ENCODE measurements at regions not wholly inside any gene's neighbourhood (a gene's known extent, or its start where the extent isn't known, plus 50 kb on each side); places are given as distances from the start of the nearest gene placed in this dataset.
"Not testable (repeated sequence)": the region's sequence is repeated elsewhere in the genome, so short reads cannot be mapped to it uniquely, and the experiment has no call there.

DNA sequence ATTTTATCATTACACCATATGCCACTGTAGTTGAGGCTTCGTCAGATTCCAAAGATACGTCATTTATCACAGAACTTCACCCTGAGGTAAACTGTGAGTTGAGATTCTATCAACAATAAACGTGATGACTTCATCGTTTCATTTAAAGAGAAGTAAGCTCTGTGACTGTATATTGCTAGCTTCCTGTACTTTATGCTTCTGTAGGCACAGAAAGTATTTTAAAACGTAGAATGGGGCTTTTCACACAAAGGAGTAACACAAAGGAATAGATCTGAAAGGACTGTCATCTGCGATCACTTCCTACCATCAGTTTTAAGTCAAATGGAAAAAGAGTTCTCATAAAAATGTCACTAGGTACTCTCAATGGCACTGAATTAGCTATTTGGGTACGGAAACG lies 234.4 kb upstream of the MCHR2 start:
- no peak for DNase-seq (ENCODE audit: low read depth)

DNA sequence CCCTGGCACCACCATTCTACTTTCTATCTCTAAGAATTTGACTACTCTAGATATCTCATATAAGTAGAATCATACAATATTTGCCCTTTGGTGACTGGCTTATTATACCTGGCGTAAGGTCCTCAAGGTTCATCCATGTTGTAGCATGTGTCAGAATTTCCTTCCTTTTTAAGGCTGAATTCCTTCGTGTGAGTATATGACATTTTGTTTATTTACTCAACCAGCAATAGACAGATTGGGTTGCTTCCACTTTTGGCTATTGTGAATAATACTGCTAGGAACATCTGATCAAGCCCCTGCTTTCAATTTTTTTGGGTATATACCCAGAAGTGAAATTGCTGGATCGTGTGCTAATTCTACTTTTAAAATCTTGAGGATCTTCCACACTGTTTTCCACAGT lies 232.8 kb upstream of the MCHR2 start:
- no peak for DNase-seq (ENCODE audit: low read depth)

- DNase-seq (ENCODE audit: low read depth): not testable (repeated sequence)
These were observed 229.9 kb upstream of the MCHR2 start for GRCh38 chr6:100223952-100224351.

DNA sequence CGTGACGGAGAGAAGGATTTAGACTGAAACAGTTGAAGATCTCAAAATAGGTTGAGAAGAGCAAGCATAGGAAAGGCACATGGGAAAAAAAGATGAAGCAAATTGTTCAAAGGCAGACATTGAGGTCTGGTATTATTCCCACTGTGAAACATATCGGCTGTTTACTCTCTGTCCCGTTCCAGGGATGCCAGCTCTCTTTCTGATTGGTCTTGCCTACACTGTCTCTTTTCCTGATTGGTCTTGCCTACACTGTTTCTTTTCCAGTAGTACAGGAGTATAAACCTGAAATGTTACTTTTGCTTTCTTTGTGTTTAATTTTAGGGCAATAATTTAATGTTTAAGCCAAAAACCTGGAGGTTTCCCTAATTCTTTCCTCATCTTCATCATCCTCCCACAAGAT lies 226.5 kb upstream of the MCHR2 start:
- DNase-seq (ENCODE audit: low read depth): no peak

- no peak for DNase-seq (ENCODE audit: low read depth)
These were observed 223.4 kb upstream of the MCHR2 start for GRCh38 chr6:100217225-100218012.

GRCh38 chr6:100216760-100217159 lies 222.7 kb upstream of the MCHR2 start:
- no peak for DNase-seq (ENCODE audit: low read depth)

DNA sequence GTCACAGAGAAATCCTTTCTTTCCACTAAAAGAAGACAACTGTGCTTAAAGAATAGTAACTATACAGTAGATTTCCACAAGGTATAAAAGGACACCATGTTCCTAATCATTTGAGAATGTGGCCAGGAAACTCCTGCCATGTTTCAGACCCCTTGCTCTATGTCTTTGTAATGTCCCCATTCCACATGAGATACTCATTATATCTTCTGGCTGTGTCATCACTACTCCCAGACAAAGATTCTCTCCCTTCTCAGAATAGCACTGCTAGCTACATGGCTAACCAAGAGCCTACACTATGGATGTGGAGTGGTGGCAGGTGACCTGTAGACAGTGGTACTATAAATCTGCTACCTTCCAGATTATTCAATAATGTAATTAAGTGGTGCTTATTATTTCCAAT lies 218.1 kb upstream of the MCHR2 start:
- no peak for DNase-seq (ENCODE audit: low read depth)

GRCh38 chr6:100210137-100211117 lies 216.4 kb upstream of the MCHR2 start:
- no peak for DNase-seq (ENCODE audit: low read depth)

GRCh38 chr6:100209323-100210136 lies 215.5 kb upstream of the MCHR2 start:
- DNase-seq (ENCODE audit: low read depth): peak; percentile 10

GRCh38 chr6:100203400-100203799 lies 209.4 kb upstream of the MCHR2 start:
- peak; percentile 86 for DNase-seq (ENCODE audit: low read depth)

DNA sequence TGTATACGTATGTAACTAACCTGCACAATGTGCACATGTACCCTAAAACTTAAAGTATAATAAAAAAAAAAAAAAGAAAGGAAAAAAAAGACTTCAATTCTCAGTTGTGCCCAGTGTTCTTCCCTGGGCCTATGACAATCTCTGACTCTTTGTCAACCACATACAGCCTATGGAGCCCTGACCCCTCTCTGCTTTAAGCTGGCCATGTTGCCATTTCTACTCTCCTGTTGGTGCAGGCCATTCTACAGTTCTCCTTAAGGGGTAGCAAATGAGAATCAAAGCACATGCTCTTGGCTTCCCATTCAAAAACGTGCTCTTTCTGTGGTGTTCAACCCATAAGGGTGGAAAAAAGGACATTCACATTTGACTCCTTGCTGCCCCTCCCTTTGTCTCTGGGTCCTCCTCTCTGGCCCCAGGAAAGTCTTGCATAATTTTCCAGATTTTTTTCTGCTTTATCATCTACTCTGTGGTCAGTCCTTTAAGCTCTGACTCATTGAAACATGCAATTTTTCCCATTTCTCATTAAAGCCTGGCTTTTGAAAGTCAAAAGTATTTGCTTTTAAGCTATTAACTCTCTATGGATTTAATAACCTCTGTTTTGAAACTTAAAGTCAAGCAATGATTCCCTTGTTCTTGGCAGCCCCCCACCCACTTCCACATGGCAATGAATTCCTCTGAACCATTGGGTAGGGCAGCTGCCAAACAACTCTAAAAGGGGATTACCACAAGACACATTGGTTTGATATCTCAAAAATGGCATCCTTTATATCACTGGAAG lies 208.6 kb upstream of the MCHR2 start:
- DNase-seq (ENCODE audit: low read depth): peak; percentile 96

- not testable (repeated sequence) for DNase-seq (ENCODE audit: low read depth)
These were observed 202.4 kb upstream of the MCHR2 start for GRCh38 chr6:100196214-100196982.

DNA sequence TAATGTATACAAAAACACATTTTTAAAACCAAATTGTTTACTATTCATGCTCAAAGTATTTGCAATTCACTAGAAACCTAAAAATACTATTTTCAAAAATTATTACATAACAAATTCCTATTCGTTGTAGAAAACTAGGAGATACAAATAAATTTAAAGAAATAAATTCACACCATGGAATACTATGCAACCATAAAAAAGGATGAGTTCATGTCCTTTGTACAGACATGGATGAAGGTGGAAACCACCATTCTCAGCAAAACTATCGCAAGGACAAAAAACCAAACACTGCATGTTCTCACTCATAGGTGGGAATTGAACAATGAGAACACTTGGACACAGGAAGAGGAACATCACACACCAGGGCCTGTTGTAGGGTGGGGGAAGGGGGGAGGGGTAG lies 201.2 kb upstream of the MCHR2 start:
- DNase-seq (ENCODE audit: low read depth): not testable (repeated sequence)

- no peak for DNase-seq (ENCODE audit: low read depth)
These were observed 200.5 kb upstream of the MCHR2 start for GRCh38 chr6:100194535-100194934.

- no peak for DNase-seq (ENCODE audit: low read depth)
These were observed 194.7 kb upstream of the MCHR2 start for GRCh38 chr6:100188754-100189153.

- peak; percentile 33 for DNase-seq (ENCODE audit: low read depth)
These were observed 192.5 kb upstream of the MCHR2 start for GRCh38 chr6:100186552-100186951.

- DNase-seq (ENCODE audit: low read depth): no peak
These were observed 191.6 kb upstream of the MCHR2 start for GRCh38 chr6:100185615-100186014.

- no peak for DNase-seq (ENCODE audit: low read depth)
These were observed 190.4 kb upstream of the MCHR2 start for GRCh38 chr6:100184473-100184872.

GRCh38 chr6:100182313-100182712 lies 188.3 kb upstream of the MCHR2 start:
- no peak for DNase-seq (ENCODE audit: low read depth)

DNA sequence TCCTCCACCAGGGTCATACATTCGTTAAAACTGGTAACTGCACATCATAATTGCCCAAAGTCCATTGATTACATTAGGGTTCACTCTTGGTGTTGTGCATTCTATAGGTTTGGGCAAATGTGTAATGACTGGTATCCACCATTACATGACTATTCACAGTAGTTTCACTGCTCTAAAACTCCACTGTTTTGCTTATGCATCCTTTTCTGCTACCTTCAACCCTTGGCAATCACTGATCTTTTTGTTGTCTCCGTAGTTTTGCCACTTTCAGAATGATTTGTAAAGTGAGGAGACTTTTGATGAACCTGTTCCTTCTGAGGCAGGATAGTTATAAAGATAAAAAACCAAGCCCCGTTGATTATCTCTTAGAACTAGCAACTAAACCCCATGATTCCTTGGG lies 187.3 kb upstream of the MCHR2 start:
- no peak for DNase-seq (ENCODE audit: low read depth)

GRCh38 chr6:100179576-100179975 lies 185.6 kb upstream of the MCHR2 start:
- no peak for DNase-seq (ENCODE audit: low read depth)
